A549 (cell line): ENCODE measurements at regions not wholly inside any gene's neighbourhood (a gene's known extent, or its start where the extent isn't known, plus 50 kb on each side); places are given as distances from the start of the nearest gene placed in this dataset.

ENCODE experiments used
- ATAC-seq, 2 experiments: fragments of 200-7000 bp in 1 of 2; fragments of >200 bp in 1 of 2; cut with Nextera tagmentation in 1 of 2; cut with Tn5 transposase in 1 of 2; 3 replicates each; pipeline versions ENCODE4 v1.8.0 to v1.9.1; 2018 to 2020; ENCODE audit warnings: mild to moderate bottlenecking in 1 of 2, moderate library complexity in 1 of 2
- CTCF ChIA-PET: fragments of 300-600 bp; sonication (Branson Sonifier 250); formaldehyde crosslinking; extraction: SDS; loops from one replicate; lab custom pipeline; 2021; ENCODE audit warnings: antibody characterized with exemption, inconsistent platforms; lab: Yijun Ruan, JAX
- POLR2A ChIA-PET: fragments of 350-600 bp; formaldehyde crosslinking; extraction: SDS; loops from one replicate; lab custom pipeline; 2021; ENCODE audit warnings: antibody characterized with exemption, inconsistent platforms; lab: Yijun Ruan, JAX
- DNase-seq, 2 experiments: peaks; one replicate each; pipeline versions ENCODE4 v3.0.0 to v3.0.0-alpha.2; 2011 to 2016; ENCODE audit warnings: low read depth in 1 of 2, low spot score in 1 of 2
- FAIRE-seq: peaks from 2 replicates; lab custom pipeline; 2011; peaks lifted over from hg19 to GRCh38; lab: Jason Lieb, UNC
- H3K27ac ChIP-seq, 2 experiments: fragments of >200 bp; sonication (Bioruptor Twin); formaldehyde crosslinking; 3 replicates each; pipeline ENCODE4 v1.5.1; 2016 to 2017
- H3K4me1 ChIP-seq: fragments of >200 bp; sonication (Bioruptor Twin); formaldehyde crosslinking; 3 replicates; pipeline ENCODE4 v1.6.1; 2016
- H3K4me2 ChIP-seq: fragments of >200 bp; sonication (Bioruptor Twin); formaldehyde crosslinking; 3 replicates; pipeline ENCODE4 v1.6.1; 2016
- H3K4me3 ChIP-seq: fragments of >200 bp; sonication (Bioruptor Twin); formaldehyde crosslinking; 3 replicates; pipeline ENCODE4 v1.5.1; 2016
- H3K9me3 ChIP-seq: fragments of >200 bp; sonication (Bioruptor Twin); formaldehyde crosslinking; 3 replicates; pipeline ENCODE4 v1.6.1; 2016
- BHLHE40 ChIP-seq: IDR thresholded peaks from 2 replicates; pipeline ENCODE4 v1.6.1; 2012; ENCODE audit warnings: low read depth, low read length, inconsistent platforms
- CBX2 ChIP-seq: fragments of 200-600 bp; sonication (generic); IDR thresholded peaks from 2 replicates; pipeline ENCODE4 v1.6.1; 2016; ENCODE audit warnings: low read depth, mild to moderate bottlenecking, borderline replicate concordance
- CHD2 ChIP-seq: fragments of 150-350 bp; IDR thresholded peaks from 2 replicates; pipeline ENCODE4 v1.6.1; 2014; ENCODE audit warnings: low read length; ENCODE audit not compliant: partially characterized antibody
- EHF ChIP-seq: fragments of 250-450 bp; sonication (Bioruptor Pico); IDR thresholded peaks from 2 replicates; pipeline ENCODE4 v1.5.0; 2020; ENCODE audit warnings: mild to moderate bottlenecking
- ESRRA ChIP-seq: fragments of 150-350 bp; IDR thresholded peaks from 2 replicates; pipeline ENCODE4 v1.6.1; 2014; ENCODE audit warnings: mild to moderate bottlenecking, low read length, borderline replicate concordance
- FOXS1 ChIP-seq: fragments of 250-450 bp; sonication (Bioruptor Pico); IDR thresholded peaks from 2 replicates; pipeline ENCODE4 v1.5.0; 2020; ENCODE audit warnings: mild to moderate bottlenecking, moderate library complexity
- GATA3 ChIP-seq: IDR thresholded peaks from 2 replicates; pipeline ENCODE4 v1.6.1; 2012; ENCODE audit warnings: borderline replicate concordance
- HDAC2 ChIP-seq: fragments of 200-600 bp; sonication (generic); IDR thresholded peaks from 2 replicates; pipeline ENCODE4 v1.6.1; 2016
- HOXB5 ChIP-seq: fragments of 250-450 bp; sonication (Bioruptor Pico); IDR thresholded peaks from 2 replicates; pipeline ENCODE4 v1.5.0; 2020; ENCODE audit warnings: mild to moderate bottlenecking, moderate library complexity
- JUN ChIP-seq, 2 experiments: fragments of >200 bp; sonication (Bioruptor Twin); formaldehyde crosslinking; IDR thresholded peaks; 2 replicates in 1 of 2; 3 replicates in 1 of 2; pipeline ENCODE4 v1.6.1; 2016 to 2017
- MAFK ChIP-seq: fragments of 450-650 bp; IDR thresholded peaks from 2 replicates; pipeline ENCODE4 v1.6.1; 2014; ENCODE audit not compliant: partially characterized antibody
- MAZ ChIP-seq: fragments of 150-350 bp; IDR thresholded peaks from 2 replicates; pipeline ENCODE4 v1.6.1; 2014; ENCODE audit warnings: antibody characterized with exemption, low read depth, low read length, borderline replicate concordance
- NPAS2 ChIP-seq: fragments of 250-450 bp; sonication (Bioruptor Pico); IDR thresholded peaks from 2 replicates; pipeline ENCODE4 v1.8.0; 2022; ENCODE audit warnings: mild to moderate bottlenecking, moderate library complexity, borderline replicate concordance
- NR3C1 ChIP-seq: fragments of >200 bp; sonication (Bioruptor Twin); formaldehyde crosslinking; IDR thresholded peaks from 3 replicates; pipeline ENCODE4 v1.6.1; 2017
- RCOR1 ChIP-seq: fragments of 150-350 bp; IDR thresholded peaks from 2 replicates; pipeline ENCODE4 v1.6.1; 2014; ENCODE audit warnings: antibody characterized with exemption, low read length, low read depth
- SREBF2 ChIP-seq: fragments of 450-650 bp; IDR thresholded peaks from 2 replicates; pipeline ENCODE4 v1.6.1; 2014; ENCODE audit warnings: mild to moderate bottlenecking, moderate library complexity
- TP53 ChIP-seq: fragments of 250-450 bp; sonication (Bioruptor Pico); IDR thresholded peaks from 2 replicates; pipeline ENCODE4 v1.5.0; 2021; ENCODE audit warnings: mild to moderate bottlenecking, moderate library complexity
- ZC3H11A ChIP-seq: fragments of 450-650 bp; IDR thresholded peaks from 2 replicates; pipeline ENCODE4 v1.6.1; 2014; ENCODE audit warnings: antibody characterized with exemption, mild to moderate bottlenecking
- ZFP36 ChIP-seq: fragments of 450-650 bp; IDR thresholded peaks from 2 replicates; pipeline ENCODE4 v1.6.1; 2014; ENCODE audit warnings: borderline replicate concordance; ENCODE audit not compliant: partially characterized antibody
- WGBS: methylation state at CpG from one replicate; pipeline ENCODE4 v1.1.6; 2017; ENCODE audit errors: missing lambda C conversion rate; 5-methylcytosine and 5-hydroxymethylcytosine counted together
- TF ChIP-seq, protein P1 (sequence below): fragments of 450-650 bp; IDR thresholded peaks from 2 replicates; pipeline ENCODE4 v1.6.1; 2014; ENCODE audit warnings: antibody characterized with exemption
- TF ChIP-seq, protein P2 (sequence below): fragments of 250-450 bp; sonication (Bioruptor Pico); IDR thresholded peaks from 2 replicates; pipeline ENCODE4 v1.5.0; 2020; ENCODE audit warnings: low read depth, mild to moderate bottlenecking, moderate library complexity
- TF ChIP-seq, protein P3 (sequence below): IDR thresholded peaks from 2 replicates; pipeline ENCODE4 v1.6.1; 2012
- TF ChIP-seq, protein P4 (sequence below): fragments of 200-600 bp; sonication (generic); IDR thresholded peaks from 2 replicates; pipeline ENCODE4 v1.6.1; 2016; ENCODE audit warnings: antibody characterized with exemption, mild to moderate bottlenecking, moderate library complexity

DNA sequence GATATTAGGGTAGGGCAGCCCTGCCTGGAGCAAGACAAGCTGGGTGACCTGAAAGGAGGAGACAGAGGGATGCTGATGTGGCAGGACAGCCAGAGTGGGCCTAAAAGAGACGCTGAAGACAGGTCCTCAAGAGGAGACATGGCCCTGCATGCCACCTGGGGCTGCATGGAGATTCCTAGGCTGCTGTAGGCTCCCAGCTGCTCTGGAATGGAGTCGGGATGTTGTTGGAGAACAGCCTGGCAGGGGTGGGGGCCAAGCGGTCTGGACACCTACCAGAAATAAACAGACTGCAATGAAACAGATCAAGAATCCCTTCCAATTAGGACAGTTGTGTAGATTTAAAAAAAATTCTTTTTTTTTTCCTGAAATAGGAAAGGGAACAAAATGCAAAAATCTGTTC is 97.8 kb upstream of the NPAS2 start:
- DNase-seq: no peak
- Histone ChIP-seq H3K9me3 (no peaks in the 10 kb centered on the region), H3K4me2 (no peak overlapping the region), H3K4me3 (no peak overlapping the region), H3K27ac (no peak overlapping the region), H3K4me1 (no peaks in the 10 kb centered on the region)
- ATAC-seq: no peak
- WGBS: 73% methylated on average over 3 of the region's 3 CpGs
- TF ChIP-seq HDAC2 (no peak), CBX2 (no peak), RCOR1 (no peak), MAZ (no peak), CHD2 (no peak), HOXB5 (CRISPR knock-in tag) (no peak)
- no peak for FAIRE-seq
- POLR2A ChIA-PET: no interaction called here
- CTCF ChIA-PET: interaction anchor here (0.8 to 1.2 kb wide), 2 partner anchors 8 to 115 kb away, joined by 3 read pairs; no protein-coding TSS in a partner anchor

DNA sequence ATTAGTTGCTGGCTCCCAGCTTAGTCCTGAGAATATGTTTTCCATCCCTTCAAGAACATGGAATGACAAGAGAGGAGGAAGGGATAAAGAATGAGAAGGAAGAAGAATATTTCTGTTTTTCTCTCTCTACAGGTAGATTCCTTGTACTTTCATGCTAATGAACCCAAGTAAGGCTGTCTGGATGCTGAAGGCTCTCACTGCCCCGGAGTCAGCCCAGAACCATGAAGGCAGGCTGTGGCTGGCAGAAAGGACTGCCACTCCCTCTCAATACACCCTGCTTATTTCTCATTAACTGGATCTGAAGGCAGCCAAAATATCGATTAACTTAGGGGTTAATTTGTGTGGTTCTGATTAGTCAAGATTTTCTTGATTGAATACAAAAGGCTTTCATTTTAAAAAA is 93.1 kb upstream of the NPAS2 start:
- Histone ChIP-seq H3K9me3 (peaks cover 7% of the 10 kb centered on the region; the same call in 2 of the 3 replicates), H3K4me2 (no peak overlapping the region), H3K27ac (no peak overlapping the region), H3K4me3 (no peak overlapping the region), H3K4me1 (peaks cover 10% of the 10 kb centered on the region)
- no peak for DNase-seq
- WGBS: 43% methylated on average over 2 of the region's 2 CpGs
- POLR2A ChIA-PET: no interaction called here
- TF ChIP-seq RCOR1 (no peak), CBX2 (no peak), EHF (no peak), ESRRA (no peak), MAFK (no peak), SREBF2 (no peak), NR3C1 (no peak), JUN (IDR thresholded peaks at IDR 0.05) (no peak), GATA3 (no peak), FOXS1 (CRISPR knock-in tag) (no peak), TP53 (CRISPR knock-in tag) (no peak), ZFP36 (no peak), ZC3H11A (no peak), BHLHE40 (no peak), NPAS2 (no peak)
- TF ChIP-seq, protein P1, sequence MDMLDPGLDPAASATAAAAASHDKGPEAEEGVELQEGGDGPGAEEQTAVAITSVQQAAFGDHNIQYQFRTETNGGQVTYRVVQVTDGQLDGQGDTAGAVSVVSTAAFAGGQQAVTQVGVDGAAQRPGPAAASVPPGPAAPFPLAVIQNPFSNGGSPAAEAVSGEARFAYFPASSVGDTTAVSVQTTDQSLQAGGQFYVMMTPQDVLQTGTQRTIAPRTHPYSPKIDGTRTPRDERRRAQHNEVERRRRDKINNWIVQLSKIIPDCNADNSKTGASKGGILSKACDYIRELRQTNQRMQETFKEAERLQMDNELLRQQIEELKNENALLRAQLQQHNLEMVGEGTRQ: no peak
- TF ChIP-seq, protein P2, sequence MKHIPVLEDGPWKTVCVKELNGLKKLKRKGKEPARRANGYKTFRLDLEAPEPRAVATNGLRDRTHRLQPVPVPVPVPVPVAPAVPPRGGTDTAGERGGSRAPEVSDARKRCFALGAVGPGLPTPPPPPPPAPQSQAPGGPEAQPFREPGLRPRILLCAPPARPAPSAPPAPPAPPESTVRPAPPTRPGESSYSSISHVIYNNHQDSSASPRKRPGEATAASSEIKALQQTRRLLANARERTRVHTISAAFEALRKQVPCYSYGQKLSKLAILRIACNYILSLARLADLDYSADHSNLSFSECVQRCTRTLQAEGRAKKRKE (CRISPR knock-in tag): no peak
- TF ChIP-seq, protein P3, sequence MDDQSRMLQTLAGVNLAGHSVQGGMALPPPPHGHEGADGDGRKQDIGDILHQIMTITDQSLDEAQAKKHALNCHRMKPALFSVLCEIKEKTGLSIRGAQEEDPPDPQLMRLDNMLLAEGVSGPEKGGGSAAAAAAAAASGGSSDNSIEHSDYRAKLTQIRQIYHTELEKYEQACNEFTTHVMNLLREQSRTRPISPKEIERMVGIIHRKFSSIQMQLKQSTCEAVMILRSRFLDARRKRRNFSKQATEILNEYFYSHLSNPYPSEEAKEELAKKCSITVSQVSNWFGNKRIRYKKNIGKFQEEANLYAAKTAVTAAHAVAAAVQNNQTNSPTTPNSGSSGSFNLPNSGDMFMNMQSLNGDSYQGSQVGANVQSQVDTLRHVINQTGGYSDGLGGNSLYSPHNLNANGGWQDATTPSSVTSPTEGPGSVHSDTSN: no peak
- TF ChIP-seq, protein P4, sequence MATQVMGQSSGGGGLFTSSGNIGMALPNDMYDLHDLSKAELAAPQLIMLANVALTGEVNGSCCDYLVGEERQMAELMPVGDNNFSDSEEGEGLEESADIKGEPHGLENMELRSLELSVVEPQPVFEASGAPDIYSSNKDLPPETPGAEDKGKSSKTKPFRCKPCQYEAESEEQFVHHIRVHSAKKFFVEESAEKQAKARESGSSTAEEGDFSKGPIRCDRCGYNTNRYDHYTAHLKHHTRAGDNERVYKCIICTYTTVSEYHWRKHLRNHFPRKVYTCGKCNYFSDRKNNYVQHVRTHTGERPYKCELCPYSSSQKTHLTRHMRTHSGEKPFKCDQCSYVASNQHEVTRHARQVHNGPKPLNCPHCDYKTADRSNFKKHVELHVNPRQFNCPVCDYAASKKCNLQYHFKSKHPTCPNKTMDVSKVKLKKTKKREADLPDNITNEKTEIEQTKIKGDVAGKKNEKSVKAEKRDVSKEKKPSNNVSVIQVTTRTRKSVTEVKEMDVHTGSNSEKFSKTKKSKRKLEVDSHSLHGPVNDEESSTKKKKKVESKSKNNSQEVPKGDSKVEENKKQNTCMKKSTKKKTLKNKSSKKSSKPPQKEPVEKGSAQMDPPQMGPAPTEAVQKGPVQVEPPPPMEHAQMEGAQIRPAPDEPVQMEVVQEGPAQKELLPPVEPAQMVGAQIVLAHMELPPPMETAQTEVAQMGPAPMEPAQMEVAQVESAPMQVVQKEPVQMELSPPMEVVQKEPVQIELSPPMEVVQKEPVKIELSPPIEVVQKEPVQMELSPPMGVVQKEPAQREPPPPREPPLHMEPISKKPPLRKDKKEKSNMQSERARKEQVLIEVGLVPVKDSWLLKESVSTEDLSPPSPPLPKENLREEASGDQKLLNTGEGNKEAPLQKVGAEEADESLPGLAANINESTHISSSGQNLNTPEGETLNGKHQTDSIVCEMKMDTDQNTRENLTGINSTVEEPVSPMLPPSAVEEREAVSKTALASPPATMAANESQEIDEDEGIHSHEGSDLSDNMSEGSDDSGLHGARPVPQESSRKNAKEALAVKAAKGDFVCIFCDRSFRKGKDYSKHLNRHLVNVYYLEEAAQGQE: no peak
- CTCF ChIA-PET: no interaction called here
- no peak for FAIRE-seq
- ATAC-seq: no peak
